ENCODE measurements at regions not wholly inside any gene's neighbourhood (a gene's known extent, or its start where the extent isn't known, plus 50 kb on each side); places are given as distances from the start of the nearest gene placed in this dataset.
"Not testable (repeated sequence)": the region's sequence is repeated elsewhere in the genome, so short reads cannot be mapped to it uniquely, and the experiment has no call there.

- 97% methylated on average over 4 of the region's 4 CpGs for WGBS
- Histone ChIP-seq H3K9ac (ENCODE audit: low read depth, low read length) (no peak overlapping the region), H3K4me1 (ENCODE audit: insufficient read depth, low read length) (peaks cover 18% of the 10 kb centered on the region), H3K9me3 (ENCODE audit: insufficient read depth, low read depth, low read length) (0 out of 2 replicates have a peak, but pooled peaks cover 3% of the 10 kb centered on the region), H3K4me3 (ENCODE audit: low read length) (no peak overlapping the region), H3K27ac (ENCODE audit: low read depth, low read length) (no peak overlapping the region), H3K27me3 (ENCODE audit: insufficient read depth, low read length) (no peaks in the 10 kb centered on the region), H3K36me3 (ENCODE audit: insufficient read depth, low read length) (no peaks in the 10 kb centered on the region)
Measured at GRCh38 chr12:69047990-69048389, 115.0 kb upstream of the CPM start.

DNA sequence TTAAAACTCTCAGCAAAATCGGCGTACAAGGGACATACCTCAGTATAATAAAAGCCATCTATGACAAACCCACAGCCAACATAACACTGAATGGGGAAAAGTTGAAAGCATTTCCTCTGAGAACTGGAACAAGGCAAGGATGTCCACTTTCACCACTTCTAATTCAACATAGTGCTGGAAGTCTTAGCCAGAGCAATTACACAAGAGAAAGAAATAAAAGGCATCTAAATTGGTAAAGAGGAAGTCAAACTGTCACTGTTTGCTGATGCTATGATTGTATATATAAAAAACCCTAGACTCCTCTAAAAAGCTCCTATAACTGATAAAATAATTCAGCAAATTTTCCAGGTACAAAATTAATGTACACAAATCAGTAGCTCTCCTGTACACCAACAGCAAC is 116.9 kb upstream of the CPM start:
- not testable (repeated sequence) for H3K9ac ChIP-seq (ENCODE audit: low read depth, low read length); H3K36me3 ChIP-seq (ENCODE audit: insufficient read depth, low read length); H3K4me3 ChIP-seq (ENCODE audit: low read length); H3K27me3 ChIP-seq (ENCODE audit: insufficient read depth, low read length); H3K9me3 ChIP-seq (ENCODE audit: insufficient read depth, low read depth, low read length); H3K27ac ChIP-seq (ENCODE audit: low read depth, low read length)
- WGBS, result 100% methylated on average over 2 of the region's 2 CpGs
- H3K4me1 ChIP-seq (ENCODE audit: insufficient read depth, low read length), result peaks cover 25% of the 10 kb centered on the region

DNA sequence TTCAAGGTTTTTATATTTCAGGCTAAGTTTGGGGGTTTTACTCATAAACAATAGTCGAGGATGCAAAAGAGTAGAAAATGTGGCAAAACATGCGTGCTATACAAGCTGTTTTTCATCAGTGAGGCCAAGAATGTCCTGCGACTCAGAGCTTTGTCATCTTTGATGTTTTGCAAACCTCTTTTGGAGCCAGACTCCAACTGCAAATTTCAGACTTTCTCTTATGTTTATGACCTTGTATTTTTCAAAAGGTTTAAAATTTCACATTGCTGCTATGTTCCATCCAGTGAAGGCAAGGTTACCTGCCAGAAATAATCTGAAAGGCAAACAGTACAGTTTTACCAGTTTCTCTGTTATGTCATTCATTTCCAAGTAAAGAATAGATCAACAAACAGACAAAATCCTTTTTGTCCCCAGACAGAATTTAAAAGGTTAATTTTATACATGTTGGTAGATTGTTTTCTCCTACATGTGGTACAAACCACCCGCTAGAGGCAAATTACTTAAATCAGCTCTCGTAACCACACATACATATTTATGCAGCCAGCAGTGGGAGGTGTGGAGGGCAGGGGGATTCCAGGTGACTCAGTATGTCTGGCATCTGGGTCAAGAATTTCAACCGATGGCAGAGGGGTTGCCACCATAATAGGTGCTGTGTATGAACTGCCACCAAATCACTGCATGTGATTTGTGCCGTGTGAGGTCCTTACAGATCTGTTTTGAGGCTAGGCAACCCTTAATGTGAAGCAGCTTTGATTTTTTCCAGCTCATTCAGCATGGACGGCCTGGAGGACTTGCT is 119.8 kb upstream of the CPM start:
- Histone ChIP-seq H3K36me3 (ENCODE audit: insufficient read depth, low read length) (no peaks in the 10 kb centered on the region), H3K9ac (ENCODE audit: low read depth, low read length) (peak overlapping the region; percentile 49; the same call in 1 of the 2 replicates), H3K9me3 (ENCODE audit: insufficient read depth, low read depth, low read length) (0 out of 2 replicates have a peak, but pooled peaks cover 3% of the 10 kb centered on the region), H3K27me3 (ENCODE audit: insufficient read depth, low read length) (no peaks in the 10 kb centered on the region), H3K27ac (ENCODE audit: low read depth, low read length) (peak overlapping the region; percentile 51), H3K4me1 (ENCODE audit: insufficient read depth, low read length) (peaks cover 17% of the 10 kb centered on the region), H3K4me3 (ENCODE audit: low read length) (no peak overlapping the region)
- 64% methylated on average over 6 of the region's 8 CpGs for WGBS

DNA sequence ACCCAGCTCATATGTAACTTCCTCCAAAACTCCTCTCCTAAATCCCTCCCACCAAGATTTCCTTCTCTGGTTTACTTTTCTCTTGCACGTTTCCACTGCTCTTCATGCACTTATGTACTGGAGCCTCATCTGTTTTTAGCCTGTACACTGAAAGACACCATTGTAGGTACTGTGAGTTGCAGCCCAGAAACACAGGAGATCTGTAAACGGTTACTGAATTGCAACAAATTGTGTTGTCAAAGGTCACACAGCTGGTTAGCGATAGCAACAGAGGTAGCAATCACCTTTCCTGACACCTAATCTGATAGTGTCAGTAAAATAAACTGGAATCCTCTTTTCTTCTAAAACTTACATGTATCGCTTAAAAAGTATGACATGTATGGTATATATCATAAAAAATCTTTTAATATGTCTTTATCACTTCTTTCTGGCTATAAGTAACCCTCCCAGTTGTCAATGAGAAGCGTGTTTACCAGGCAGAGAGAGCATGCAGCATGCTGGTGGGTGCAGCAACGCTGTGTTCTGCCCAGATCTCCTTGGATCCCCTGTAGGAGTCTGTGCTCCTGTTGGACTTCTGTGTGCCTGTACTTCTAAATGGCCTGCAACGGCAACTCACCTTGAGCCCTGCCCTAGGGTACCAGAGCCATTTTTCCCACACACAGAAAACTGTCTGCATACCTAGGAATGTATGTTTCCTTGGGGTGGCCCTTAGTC is 121.5 kb upstream of the CPM start:
- H3K27me3 ChIP-seq (ENCODE audit: insufficient read depth, low read length), result no peaks in the 10 kb centered on the region
- H3K9me3 ChIP-seq (ENCODE audit: insufficient read depth, low read depth, low read length), result 0 out of 2 replicates have a peak, but pooled peaks cover 3% of the 10 kb centered on the region
- no peak overlapping the region for H3K9ac ChIP-seq (ENCODE audit: low read depth, low read length)
- WGBS, result 89% methylated on average over 6 of the region's 7 CpGs
- H3K27ac ChIP-seq (ENCODE audit: low read depth, low read length), result no peak overlapping the region
- no peaks in the 10 kb centered on the region for H3K36me3 ChIP-seq (ENCODE audit: insufficient read depth, low read length)
- H3K4me1 ChIP-seq (ENCODE audit: insufficient read depth, low read length), result peaks cover 17% of the 10 kb centered on the region
- no peak overlapping the region for H3K4me3 ChIP-seq (ENCODE audit: low read length)

DNA sequence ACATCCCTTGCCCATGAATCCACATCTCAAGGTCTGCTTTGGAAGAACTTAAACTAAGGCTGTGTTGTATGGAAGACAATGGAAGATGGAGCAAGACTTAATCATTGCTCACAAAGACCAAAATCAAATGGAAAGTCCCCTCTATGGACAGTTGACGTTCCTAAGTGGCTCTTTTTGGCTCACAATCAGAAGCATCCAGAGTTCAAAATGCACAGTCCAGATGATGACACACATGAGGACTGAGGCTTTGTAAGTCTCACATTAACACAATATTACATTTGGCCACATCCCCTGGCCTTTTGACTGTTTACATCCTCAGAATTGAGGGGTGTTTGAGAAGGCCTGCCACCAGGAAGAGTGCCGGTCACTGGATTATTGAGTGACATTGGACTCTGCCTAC is 122.3 kb upstream of the CPM start:
- Histone ChIP-seq H3K9ac (ENCODE audit: low read depth, low read length) (no peak overlapping the region), H3K9me3 (ENCODE audit: insufficient read depth, low read depth, low read length) (0 out of 2 replicates have a peak, but pooled peaks cover 3% of the 10 kb centered on the region), H3K27ac (ENCODE audit: low read depth, low read length) (no peak overlapping the region), H3K4me3 (ENCODE audit: low read length) (no peak overlapping the region), H3K4me1 (ENCODE audit: insufficient read depth, low read length) (peaks cover 17% of the 10 kb centered on the region), H3K36me3 (ENCODE audit: insufficient read depth, low read length) (no peaks in the 10 kb centered on the region), H3K27me3 (ENCODE audit: insufficient read depth, low read length) (no peaks in the 10 kb centered on the region)
- 88% methylated on average over 2 of the region's 2 CpGs for WGBS

GRCh38 chr12:69055706-69056105 is 122.7 kb upstream of the CPM start:
- 0 out of 2 replicates have a peak, but pooled peaks cover 3% of the 10 kb centered on the region for H3K9me3 ChIP-seq (ENCODE audit: insufficient read depth, low read depth, low read length)
- H3K36me3 ChIP-seq (ENCODE audit: insufficient read depth, low read length), result no peaks in the 10 kb centered on the region
- no peaks in the 10 kb centered on the region for H3K27me3 ChIP-seq (ENCODE audit: insufficient read depth, low read length)
- H3K4me1 ChIP-seq (ENCODE audit: insufficient read depth, low read length), result peaks cover 17% of the 10 kb centered on the region
- no peak overlapping the region for H3K4me3 ChIP-seq (ENCODE audit: low read length)
- 92% methylated on average over 4 of the region's 4 CpGs for WGBS
- H3K27ac ChIP-seq (ENCODE audit: low read depth, low read length), result no peak overlapping the region
- H3K9ac ChIP-seq (ENCODE audit: low read depth, low read length), result no peak overlapping the region

GRCh38 chr12:69056743-69057515 is 124.0 kb upstream of the CPM start:
- Histone ChIP-seq H3K27ac (ENCODE audit: low read depth, low read length) (no peak overlapping the region), H3K4me1 (ENCODE audit: insufficient read depth, low read length) (peaks cover 17% of the 10 kb centered on the region)

GRCh38 chr12:69057742-69058141 is 124.8 kb upstream of the CPM start:
- 86% methylated on average over 3 of the region's 3 CpGs for WGBS
- Histone ChIP-seq H3K27ac (ENCODE audit: low read depth, low read length) (no peak overlapping the region), H3K9me3 (ENCODE audit: insufficient read depth, low read depth, low read length) (no peaks in the 10 kb centered on the region), H3K27me3 (ENCODE audit: insufficient read depth, low read length) (no peaks in the 10 kb centered on the region), H3K4me3 (ENCODE audit: low read length) (no peak overlapping the region), H3K36me3 (ENCODE audit: insufficient read depth, low read length) (no peaks in the 10 kb centered on the region), H3K9ac (ENCODE audit: low read depth, low read length) (no peak overlapping the region), H3K4me1 (ENCODE audit: insufficient read depth, low read length) (peaks cover 11% of the 10 kb centered on the region)

More at GRCh38 chr12:69056743-69057515, 124.0 kb upstream of the CPM start:
- H3K36me3 ChIP-seq (ENCODE audit: insufficient read depth, low read length), result no peaks in the 10 kb centered on the region
- H3K9ac ChIP-seq (ENCODE audit: low read depth, low read length), result no peak overlapping the region
- 94% methylated on average over 1 of the region's 2 CpGs for WGBS
- H3K9me3 ChIP-seq (ENCODE audit: insufficient read depth, low read depth, low read length), result no peaks in the 10 kb centered on the region
- H3K27me3 ChIP-seq (ENCODE audit: insufficient read depth, low read length), result no peaks in the 10 kb centered on the region
- H3K4me3 ChIP-seq (ENCODE audit: low read length), result no peak overlapping the region

GRCh38 chr12:69059465-69060457 is 126.8 kb upstream of the CPM start:
- 95% methylated on average over 8 of the region's 8 CpGs for WGBS
- H3K9me3 ChIP-seq (ENCODE audit: insufficient read depth, low read depth, low read length), result no peaks in the 10 kb centered on the region
- no peak overlapping the region for H3K9ac ChIP-seq (ENCODE audit: low read depth, low read length)
- H3K27me3 ChIP-seq (ENCODE audit: insufficient read depth, low read length), result no peaks in the 10 kb centered on the region
- H3K4me3 ChIP-seq (ENCODE audit: low read length), result no peak overlapping the region
- no peaks in the 10 kb centered on the region for H3K4me1 ChIP-seq (ENCODE audit: insufficient read depth, low read length)
- no peaks in the 10 kb centered on the region for H3K36me3 ChIP-seq (ENCODE audit: insufficient read depth, low read length)
- no peak overlapping the region for H3K27ac ChIP-seq (ENCODE audit: low read depth, low read length)

- Histone ChIP-seq H3K27ac (ENCODE audit: low read depth, low read length) (no peak overlapping the region), H3K27me3 (ENCODE audit: insufficient read depth, low read length) (no peaks in the 10 kb centered on the region), H3K9me3 (ENCODE audit: insufficient read depth, low read depth, low read length) (no peaks in the 10 kb centered on the region), H3K4me1 (ENCODE audit: insufficient read depth, low read length) (peaks cover 9% of the 10 kb centered on the region; the same call in 1 of the 2 replicates), H3K36me3 (ENCODE audit: insufficient read depth, low read length) (no peaks in the 10 kb centered on the region), H3K9ac (ENCODE audit: low read depth, low read length) (no peak overlapping the region), H3K4me3 (ENCODE audit: low read length) (no peak overlapping the region)
- no CpG with 5 or more reads among the region's 1 CpG for whole genome bisulfite sequencing
Measured at GRCh38 chr12:69061574-69061973, 128.6 kb upstream of the CPM start.

All from HUES64 (cell line).